GM19395 (cell line): ENCODE measurements at regions not wholly inside any gene's neighbourhood (a gene's known extent, or its start where the extent isn't known, plus 50 kb on each side); places are given as distances from the start of the nearest gene placed in this dataset.

ENCODE experiments used
- ATAC-seq: cut with Tn5 transposase; IDR thresholded peaks from one replicate; pipeline ENCODE4 v1.9.1; 2021; ENCODE audit warnings: mild to moderate bottlenecking, moderate library complexity; ENCODE audit not compliant: unreplicated experiment

DNA sequence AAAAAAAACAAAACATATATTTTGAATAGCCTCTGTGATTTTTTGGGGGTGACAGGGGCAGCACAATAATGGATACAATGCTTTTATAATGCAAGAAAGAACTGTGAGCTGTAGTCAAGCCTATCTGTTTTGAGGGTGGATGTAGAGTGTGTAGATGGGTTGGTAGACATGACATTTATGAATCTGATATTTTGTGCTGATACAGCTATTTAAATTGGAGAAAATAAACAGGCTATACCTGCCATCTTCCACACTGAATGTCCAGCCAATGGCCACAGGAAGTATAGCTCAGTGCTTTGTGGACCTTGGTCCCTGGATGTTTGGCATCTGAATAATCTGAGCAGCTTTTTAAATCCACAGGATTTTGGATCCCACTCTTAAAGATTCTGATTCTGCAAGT, 175.0 kb downstream of the NEDD1 start:
- no peak for ATAC-seq

DNA sequence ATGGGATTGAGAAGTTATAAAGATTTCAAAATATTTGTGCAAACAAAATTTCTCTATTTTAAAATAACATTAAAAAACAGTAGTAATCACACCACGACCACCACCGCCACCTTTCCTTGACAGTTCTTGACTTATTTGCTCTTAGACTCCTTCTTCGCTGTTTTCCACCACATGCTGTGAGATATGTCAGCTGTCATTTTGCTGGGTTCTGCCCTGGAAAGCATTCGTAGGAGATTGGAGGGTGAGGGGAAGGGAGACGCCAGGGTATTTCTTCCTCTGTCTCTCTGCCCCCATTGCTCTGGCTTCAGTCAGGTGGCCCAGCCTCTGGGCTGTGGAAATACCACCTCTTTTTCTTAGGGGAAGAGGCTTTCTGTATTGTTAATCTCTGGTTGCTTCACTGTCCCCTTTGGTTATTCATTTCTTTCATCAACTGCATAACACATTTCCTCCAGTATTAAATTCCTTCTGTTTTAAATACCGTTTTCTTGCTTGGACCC, 186.2 kb downstream of the NEDD1 start:
- no peak for ATAC-seq

DNA sequence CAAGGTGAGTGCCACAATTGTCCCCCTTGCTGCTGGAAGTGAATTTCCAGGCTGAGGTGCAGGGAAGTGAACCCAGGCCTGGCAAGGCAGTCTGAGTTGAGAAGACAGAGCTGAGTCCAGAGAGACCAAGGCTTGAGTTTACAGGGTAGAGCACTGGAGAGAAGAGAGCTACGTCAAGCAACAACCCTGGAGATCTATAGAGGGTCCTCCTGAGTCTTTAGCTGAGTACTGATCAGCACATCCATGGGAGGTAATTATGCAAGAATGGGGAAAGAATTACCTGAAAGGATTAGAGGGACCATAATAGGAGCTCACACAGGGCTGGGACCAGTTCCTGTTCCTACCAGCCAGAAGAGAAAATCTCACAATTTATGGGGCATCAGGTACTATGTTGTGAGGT, 190.7 kb downstream of the NEDD1 start:
- no peak for ATAC-seq

DNA sequence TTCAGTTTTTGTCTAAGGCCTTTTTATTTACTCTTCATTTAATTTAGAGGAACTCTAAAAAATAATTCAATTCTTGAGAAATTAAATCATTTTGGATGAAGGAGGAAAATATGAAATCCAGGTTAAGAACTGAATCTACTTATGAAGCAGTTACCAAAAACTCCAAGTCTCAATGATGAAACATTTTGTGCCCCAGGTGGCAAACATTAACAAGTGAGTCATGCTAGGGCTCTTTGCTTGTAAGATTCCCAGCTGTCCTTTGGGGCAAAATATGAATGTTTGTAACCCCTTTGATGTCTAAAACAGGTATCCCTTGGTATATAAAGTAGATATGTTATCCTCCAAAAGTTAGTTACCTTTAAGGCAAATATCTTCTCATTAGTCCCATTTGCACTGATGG, 202.4 kb downstream of the NEDD1 start:
- ATAC-seq, result no peak

DNA sequence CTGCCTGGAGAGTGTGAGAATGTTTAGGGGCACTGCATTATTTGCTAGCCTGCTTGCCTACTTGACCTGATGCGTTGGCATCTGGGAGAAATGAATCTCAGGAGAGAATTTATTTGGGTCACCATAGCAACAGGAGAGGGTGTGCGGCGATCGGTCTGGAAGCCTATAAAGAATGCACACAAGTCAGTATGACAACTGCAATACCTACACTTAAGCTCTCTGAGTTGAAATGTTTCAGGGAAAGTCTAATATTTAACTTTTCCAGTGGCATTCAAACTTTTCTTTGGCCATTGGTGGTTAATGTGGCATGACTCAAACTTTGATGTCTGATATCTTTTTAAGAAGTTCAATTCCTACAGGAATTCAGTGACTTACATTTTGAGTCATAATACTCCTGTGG, 205.1 kb downstream of the NEDD1 start:
- no peak for ATAC-seq

DNA sequence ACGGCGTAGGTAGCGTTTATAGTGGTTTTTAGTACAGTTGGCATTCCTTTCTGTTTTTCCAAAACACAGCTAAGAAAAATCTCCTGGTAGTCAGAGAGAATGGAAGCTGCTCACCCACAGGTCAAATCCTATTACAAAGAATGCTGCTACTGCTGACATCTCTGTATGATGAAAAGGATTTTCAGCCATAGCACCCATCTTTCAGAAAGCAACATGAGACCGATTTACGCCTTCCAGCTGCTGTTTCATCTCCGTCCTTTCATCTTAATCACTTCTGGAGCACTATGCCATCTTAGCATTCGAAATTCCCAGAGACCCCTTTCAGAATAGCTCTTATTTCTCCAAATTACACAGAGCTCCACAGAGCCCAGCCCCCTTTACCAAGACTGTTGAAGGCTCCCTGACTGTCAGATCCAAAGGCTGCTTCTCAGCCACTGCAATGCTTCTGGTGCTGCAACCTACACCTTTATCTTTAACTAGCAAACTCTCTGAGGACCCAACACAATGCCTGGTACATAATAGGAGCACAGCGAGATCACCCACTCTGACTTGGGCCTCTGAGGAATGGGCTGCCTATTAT, 211.8 kb downstream of the NEDD1 start:
- ATAC-seq, result no peak

DNA sequence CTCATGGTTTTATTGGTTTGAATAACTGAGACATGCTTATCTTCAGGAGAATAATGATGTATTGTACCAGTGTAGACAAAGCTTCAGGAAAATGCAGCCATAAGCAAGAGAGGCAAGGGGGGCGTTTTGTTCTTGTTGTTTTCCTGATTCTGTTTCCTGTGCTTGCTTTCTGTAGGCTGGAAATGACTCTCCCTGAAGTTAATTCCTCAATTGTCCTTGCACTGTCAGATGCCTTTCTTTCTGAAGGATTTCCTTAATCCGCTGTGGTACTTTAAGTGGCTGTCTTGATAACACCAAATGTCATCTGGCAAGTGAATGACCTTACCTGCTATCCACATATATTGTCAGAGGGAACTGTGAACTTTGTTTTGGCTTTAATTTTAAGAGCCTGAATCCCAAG, 220.0 kb downstream of the NEDD1 start:
- ATAC-seq, result no peak

DNA sequence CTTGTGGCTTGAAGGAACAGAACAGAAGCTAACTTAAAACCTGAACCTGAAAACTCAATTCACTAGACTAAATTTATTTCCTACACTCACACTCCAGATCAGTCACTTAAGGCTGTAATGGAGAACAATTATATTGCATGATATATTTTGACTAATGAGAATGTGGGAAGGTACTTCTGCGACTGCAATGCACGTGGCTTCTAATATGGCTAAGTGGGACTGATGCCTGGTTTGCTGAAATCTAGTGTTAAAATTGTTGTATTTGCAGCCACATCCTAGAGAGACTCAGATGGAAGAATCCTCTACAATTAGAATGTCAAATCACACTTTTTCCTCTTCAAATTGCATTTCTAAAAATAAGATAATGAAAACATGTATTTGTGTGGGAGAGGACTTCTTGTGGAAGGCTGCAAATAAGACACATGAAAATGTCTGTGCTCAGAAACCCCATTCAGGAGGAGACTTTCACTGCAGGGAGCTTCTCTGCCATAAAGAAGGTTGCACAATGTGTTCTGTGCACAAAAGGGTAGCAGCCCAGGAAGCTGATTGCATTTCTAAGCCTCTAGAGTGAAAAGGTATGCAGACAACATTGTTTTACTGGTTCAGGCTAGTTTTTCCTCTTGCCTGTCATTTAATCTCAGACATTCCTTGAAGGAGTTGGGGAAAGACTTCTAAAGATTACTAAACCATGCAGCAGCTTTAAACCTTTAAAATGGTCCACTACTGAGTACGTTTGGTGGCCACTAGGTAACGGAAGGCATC, 224.3 kb downstream of the NEDD1 start:
- ATAC-seq, result no peak

DNA sequence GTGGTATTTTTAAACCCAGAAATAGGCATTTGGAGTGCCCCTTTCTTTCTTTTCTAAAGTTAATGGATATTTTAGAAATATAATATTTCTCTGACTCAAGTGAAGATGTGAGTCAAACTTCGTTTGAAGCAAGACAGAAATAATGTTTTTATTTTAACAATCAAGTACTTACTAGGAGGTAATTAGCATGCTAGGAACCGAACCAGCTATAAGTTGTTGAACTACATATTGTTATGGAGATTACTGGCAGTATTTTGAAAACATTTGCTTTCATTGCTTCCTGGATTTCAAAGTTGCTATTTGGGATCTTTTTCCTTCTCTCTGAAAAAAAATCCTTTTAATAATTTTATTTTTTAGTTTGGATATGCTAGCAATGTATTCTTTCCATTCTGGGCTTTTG, 225.2 kb downstream of the NEDD1 start:
- ATAC-seq, result no peak

DNA sequence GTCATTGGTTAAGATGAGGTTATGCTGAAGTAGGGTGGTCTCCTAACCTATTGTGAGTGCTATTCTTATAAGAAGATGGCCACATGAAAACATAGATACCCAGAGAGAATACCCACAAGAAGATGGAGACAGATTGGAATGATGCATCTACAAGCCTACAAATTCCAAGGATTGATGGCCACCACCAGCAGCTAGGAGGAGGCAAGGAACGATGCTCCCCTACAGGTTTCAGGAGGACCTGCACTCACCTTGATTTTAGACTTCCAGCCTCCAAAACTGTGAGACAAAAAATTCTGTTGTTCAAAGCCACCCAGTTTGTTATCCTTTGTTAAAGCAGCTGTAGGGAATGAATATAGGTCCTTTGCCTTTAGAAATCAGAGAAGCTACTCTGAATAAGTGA, 227.4 kb downstream of the NEDD1 start:
- ATAC-seq, result no peak

DNA sequence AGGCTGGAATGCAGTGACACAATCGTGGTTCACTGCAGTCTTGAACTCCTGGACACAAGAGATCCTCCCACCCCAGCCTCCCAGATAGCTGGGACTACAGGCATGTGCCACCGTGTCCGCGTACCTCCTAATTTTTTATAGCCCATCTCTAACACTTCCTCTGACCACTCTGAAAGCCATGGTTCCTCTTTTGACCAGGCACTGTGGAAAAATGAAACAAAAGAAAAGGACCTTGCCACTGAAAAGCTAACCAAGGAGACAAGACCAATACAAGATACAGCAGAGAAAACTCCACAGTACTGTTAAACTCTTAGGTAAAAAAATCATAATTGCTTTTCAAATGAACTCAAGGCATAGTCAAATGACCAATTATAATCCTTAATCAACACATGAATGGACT, 233.3 kb downstream of the NEDD1 start:
- ATAC-seq, result no peak

DNA sequence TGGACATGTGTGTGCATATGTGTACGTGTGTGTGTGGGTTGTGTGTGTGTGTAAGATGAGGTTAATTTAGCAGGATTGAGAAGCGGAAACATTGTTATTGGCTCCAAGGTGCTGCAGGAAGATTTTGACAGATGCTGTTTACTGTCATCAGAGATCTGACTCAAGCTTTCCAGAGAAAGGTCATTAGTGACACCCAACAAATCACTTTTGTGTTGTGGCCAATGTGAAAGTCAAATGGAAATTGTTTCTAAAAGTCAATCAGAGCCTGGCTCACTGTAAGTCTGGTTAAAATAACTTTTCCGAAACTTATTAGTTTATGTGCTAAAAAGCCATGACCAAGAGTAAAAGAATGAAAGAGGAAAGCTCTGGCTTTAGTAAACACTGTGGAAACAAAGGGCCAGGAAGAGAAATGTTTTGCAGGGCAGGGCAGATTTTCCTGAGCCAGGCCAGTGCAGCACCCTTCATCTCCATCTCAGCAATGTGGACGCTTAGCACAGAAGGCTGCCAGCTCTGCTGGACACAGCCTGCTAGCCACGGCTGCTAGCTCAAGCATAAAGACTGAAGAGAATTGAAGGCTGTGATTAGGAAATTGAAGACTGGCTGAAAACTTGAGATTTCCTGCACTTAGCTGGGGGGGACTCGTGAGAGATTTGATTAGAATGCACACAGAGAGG, 235.8 kb downstream of the NEDD1 start:
- ATAC-seq, result no peak

DNA sequence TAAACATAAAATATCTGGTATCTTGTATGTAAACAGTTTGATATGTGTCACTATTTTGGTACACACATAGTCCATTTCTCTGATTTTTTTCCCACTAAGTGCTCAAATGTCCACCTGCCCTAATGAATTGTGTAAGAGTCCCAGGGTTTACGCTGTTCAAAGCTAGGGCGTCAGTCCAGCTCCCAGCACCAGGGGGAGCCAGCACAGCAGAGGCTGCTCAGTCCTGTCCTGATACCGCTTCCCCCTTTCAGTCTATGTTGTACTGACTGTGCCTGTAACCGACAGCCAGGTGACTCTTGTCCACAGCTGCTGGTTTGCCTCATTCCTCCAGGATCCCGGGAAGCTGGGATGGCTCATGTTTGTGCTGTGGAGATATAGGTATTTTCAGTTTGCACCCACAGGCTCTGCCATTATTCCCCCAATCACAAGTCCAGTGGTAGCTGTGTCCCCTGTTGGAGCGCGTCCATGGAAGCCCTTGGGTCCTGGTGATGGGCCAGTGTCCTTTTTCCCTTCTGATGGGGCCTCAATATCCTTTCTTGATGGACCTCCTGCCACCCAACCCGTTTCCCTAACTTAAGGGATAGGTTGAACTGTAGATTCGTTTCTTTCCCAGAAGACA, 242.0 kb downstream of the NEDD1 start:
- ATAC-seq, result peak; percentile 99

DNA sequence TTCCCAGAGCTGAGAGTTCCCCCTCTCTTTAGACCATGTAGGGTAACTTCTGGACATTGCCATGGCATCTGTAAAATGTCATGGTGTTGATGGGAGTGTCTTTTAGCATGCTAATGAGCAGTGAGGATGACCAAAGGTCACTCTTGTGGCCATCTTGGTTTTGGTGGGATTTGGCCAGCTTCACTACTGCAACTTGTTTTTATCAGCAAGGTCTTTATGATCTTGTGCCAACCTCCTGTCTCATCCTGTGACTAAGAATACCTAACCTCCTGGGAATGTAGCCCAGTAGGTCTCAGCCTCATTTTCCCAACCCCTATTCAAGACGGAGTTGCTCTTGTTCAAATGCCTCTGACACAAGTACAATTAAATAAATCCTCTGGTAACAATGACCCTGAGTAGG, 244.4 kb downstream of the NEDD1 start:
- ATAC-seq, result no peak

DNA sequence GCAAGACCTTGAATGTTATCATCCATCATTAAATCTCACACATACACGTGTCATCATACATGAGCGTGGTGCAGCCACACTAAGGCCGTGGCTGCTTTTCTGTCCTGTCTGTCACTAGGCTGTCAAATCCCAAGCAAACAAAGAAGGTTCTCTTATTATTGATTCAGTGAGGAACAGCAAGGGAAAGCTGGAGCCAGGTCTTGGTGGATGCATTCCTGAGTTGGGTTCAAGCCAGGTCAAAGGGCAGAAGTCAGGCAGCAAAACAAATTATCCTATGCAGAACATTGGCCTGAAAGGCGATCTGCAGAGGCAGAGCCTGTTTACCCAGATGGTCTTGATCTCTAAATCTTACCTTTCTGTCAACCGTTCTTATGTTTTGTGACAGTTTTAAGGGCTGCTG, 252.3 kb downstream of the NEDD1 start:
- no peak for ATAC-seq

DNA sequence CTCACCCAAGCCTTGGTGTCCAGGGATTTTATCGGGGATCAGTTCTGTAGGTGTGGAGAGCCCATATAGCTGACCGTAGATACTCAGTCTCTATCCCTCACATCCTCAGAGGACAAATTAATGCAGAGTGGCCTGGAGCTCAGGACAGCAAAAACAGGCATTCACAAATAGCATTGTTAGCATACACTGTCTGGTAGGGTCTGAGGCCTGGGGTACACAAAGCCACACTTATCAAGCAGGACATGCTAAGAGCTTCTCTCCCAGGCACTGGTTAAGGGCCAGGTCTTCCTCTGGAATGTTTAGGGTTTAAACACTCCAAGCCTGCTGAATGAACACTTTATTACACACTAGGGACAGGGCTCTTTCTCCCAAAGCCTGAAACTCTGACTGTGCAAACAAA, 253.2 kb downstream of the NEDD1 start:
- no peak for ATAC-seq

DNA sequence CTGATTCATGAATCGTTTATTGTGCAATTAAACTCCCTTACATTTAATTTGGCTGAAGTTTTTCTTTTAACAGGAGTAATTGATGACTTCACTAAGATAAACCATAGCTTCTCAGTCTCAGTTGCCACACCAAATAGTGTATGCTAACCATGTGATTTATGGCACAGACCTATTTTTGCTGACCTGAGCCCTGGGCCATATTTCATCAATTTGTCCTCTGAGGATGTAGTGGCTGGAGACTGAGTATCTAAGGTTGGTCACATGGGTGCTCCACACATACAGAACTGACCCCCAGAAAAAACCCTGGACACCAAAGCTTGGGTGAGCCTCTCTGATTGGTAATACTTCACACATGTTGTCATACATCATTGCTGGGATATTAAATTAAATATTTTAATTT, 255.1 kb downstream of the NEDD1 start:
- no peak for ATAC-seq

DNA sequence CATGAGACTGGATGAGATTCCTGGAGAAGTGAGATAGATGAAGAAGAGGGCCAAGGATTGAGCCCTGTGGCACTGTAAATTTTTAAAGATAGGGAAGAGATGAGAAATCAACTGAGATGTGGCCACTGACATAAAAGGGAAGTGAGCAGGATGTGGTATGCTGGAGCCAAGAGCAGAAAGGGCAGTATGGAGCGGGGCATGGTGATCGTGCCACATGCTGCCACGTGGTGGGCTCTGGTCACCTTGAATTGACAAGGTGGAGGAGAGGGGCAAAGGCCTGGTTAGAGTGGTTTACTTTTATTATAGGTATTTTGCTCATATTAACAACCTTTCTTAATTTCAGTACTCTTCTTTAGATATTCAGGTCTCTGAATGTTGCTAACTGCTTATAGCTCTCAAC, 257.9 kb downstream of the NEDD1 start:
- no peak for ATAC-seq

DNA sequence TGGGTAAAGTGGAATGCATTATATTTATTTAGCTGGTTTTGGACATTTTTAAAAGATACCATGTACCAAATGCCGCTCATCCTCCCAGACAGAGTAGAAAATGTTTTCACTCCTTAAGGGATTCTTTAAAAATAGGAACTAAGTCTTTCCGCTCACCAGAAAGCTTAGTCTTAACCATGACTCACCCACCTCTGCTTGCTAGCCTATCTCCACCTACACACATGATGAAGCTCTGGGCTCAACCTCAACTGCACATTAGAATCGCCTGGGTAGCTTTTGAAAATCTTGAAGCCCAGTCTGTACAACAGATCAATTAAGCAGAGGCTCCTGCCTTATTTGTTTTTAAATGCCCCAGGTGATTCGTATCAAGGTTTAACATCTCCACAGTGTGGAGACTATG, 260.5 kb downstream of the NEDD1 start:
- ATAC-seq, result no peak

DNA sequence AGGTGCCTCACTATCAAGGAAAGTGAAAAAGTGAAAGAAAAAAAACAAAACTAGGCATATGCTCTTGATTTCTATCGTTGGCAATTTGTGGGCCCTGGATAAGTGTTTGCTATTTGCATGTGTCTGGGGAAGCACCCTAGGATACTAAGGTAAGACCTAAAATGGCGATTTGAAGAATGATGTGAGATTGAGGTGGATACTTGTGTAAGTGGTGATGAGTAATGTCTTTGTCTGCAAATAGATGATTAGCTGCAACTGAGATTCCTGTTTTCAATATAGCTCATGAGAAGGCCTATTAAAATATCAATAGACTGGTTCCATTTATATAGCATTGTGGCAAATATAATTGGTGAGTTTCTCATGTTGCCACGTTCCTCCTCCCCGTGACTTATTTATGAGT, 261.7 kb downstream of the NEDD1 start:
- ATAC-seq, result no peak

DNA sequence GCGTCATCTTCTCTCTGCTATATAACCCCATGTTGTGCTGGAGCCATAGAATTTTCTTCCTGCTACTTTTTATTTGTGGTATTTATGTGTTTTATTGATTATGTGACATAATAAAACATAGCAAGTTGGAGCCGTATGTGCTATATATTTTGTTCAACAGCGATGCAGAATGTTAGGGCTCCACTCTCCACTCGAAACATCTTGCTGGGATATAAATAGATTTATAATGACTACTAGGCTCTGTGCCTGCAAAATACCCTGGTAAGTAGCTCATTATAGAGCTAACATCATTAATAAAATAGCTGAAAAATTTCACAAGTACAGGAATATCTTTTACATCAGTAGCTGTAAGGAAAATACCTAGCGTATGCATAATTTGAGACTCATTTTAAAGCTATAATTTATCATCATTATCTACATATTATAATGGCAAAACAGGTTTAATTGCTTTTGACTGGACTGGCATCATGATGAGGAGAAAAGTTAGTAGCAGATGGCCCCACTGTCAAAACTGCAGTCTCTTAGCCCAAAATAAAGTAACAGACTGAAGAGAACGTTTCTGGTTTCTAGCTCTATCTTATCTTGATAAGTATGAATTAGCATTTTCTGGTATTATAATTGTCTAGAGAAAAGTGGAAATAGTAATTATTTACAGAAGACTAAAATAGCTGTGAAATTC, 263.0 kb downstream of the NEDD1 start:
- ATAC-seq, result no peak
